ENCODE measurements at regions not wholly inside any gene's neighbourhood (a gene's known extent, or its start where the extent isn't known, plus 50 kb on each side); places are given as distances from the start of the nearest gene placed in this dataset.

DNA sequence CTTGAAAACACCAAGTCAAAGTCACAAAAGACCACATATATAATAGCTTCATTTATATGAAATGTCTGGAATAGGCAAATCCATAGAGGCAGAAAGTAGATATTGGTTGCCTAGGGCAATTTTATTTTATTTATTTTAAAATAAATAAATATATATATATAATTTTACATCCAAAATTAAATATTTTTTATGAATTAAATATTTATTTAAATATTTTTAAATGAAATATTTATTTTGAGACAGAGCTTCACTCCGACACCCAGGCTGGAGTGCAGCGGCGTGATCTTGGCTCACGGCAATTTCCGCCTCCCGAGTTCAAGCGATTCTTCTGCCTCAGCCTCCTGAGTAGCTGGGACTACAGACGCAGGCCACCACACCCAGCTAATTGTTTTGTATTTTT, 58.9 kb upstream of the ATG10 start:
- no peaks in the 10 kb centered on the region for H3F3A ChIP-seq (replicated peaks; ENCODE audit: low read depth)
- no peak for DNase-seq (ENCODE audit: low spot score)
- no peaks in the 10 kb centered on the region for H3K9me3 Mint-ChIP-seq
- TF ChIP-seq POLR2AphosphoS5 (IDR thresholded peaks at IDR 0.05; ENCODE audit: low read depth) (no peak), ZNF331 (CRISPR knock-in tag; IDR thresholded peaks at IDR 0.05; ENCODE audit: low read depth) (no peak), ZNF114 (CRISPR knock-in tag; IDR thresholded peaks at IDR 0.05) (no peak), NANOG (IDR thresholded peaks at IDR 0.05; ENCODE audit: borderline replicate concordance) (no peak), STAT1 (IDR thresholded peaks at IDR 0.05; ENCODE audit: unreplicated experiment) (no peak), EZH2phosphoT487 (IDR thresholded peaks at IDR 0.05; ENCODE audit: unreplicated experiment) (no peak), CREB1 (CRISPR knock-in tag; IDR thresholded peaks at IDR 0.05; ENCODE audit: low read depth) (no peak), EZH2 (IDR thresholded peaks at IDR 0.05; ENCODE audit: low read depth, unreplicated experiment) (no peak), JUNB (IDR thresholded peaks at IDR 0.05; ENCODE audit: unreplicated experiment) (no peak)
- TF ChIP-seq, protein P1, sequence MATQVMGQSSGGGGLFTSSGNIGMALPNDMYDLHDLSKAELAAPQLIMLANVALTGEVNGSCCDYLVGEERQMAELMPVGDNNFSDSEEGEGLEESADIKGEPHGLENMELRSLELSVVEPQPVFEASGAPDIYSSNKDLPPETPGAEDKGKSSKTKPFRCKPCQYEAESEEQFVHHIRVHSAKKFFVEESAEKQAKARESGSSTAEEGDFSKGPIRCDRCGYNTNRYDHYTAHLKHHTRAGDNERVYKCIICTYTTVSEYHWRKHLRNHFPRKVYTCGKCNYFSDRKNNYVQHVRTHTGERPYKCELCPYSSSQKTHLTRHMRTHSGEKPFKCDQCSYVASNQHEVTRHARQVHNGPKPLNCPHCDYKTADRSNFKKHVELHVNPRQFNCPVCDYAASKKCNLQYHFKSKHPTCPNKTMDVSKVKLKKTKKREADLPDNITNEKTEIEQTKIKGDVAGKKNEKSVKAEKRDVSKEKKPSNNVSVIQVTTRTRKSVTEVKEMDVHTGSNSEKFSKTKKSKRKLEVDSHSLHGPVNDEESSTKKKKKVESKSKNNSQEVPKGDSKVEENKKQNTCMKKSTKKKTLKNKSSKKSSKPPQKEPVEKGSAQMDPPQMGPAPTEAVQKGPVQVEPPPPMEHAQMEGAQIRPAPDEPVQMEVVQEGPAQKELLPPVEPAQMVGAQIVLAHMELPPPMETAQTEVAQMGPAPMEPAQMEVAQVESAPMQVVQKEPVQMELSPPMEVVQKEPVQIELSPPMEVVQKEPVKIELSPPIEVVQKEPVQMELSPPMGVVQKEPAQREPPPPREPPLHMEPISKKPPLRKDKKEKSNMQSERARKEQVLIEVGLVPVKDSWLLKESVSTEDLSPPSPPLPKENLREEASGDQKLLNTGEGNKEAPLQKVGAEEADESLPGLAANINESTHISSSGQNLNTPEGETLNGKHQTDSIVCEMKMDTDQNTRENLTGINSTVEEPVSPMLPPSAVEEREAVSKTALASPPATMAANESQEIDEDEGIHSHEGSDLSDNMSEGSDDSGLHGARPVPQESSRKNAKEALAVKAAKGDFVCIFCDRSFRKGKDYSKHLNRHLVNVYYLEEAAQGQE (IDR thresholded peaks at IDR 0.05; ENCODE audit: unreplicated experiment): no peak
- TF ChIP-seq, protein P2, sequence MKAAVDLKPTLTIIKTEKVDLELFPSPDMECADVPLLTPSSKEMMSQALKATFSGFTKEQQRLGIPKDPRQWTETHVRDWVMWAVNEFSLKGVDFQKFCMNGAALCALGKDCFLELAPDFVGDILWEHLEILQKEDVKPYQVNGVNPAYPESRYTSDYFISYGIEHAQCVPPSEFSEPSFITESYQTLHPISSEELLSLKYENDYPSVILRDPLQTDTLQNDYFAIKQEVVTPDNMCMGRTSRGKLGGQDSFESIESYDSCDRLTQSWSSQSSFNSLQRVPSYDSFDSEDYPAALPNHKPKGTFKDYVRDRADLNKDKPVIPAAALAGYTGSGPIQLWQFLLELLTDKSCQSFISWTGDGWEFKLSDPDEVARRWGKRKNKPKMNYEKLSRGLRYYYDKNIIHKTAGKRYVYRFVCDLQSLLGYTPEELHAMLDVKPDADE (IDR thresholded peaks at IDR 0.05): no peak
- TF ChIP-seq, protein P3, sequence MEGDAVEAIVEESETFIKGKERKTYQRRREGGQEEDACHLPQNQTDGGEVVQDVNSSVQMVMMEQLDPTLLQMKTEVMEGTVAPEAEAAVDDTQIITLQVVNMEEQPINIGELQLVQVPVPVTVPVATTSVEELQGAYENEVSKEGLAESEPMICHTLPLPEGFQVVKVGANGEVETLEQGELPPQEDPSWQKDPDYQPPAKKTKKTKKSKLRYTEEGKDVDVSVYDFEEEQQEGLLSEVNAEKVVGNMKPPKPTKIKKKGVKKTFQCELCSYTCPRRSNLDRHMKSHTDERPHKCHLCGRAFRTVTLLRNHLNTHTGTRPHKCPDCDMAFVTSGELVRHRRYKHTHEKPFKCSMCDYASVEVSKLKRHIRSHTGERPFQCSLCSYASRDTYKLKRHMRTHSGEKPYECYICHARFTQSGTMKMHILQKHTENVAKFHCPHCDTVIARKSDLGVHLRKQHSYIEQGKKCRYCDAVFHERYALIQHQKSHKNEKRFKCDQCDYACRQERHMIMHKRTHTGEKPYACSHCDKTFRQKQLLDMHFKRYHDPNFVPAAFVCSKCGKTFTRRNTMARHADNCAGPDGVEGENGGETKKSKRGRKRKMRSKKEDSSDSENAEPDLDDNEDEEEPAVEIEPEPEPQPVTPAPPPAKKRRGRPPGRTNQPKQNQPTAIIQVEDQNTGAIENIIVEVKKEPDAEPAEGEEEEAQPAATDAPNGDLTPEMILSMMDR (conservative IDR thresholded peaks at IDR 0.05; ENCODE audit: low read depth in 2 of 2): no peak
- TF ChIP-seq, protein P4, sequence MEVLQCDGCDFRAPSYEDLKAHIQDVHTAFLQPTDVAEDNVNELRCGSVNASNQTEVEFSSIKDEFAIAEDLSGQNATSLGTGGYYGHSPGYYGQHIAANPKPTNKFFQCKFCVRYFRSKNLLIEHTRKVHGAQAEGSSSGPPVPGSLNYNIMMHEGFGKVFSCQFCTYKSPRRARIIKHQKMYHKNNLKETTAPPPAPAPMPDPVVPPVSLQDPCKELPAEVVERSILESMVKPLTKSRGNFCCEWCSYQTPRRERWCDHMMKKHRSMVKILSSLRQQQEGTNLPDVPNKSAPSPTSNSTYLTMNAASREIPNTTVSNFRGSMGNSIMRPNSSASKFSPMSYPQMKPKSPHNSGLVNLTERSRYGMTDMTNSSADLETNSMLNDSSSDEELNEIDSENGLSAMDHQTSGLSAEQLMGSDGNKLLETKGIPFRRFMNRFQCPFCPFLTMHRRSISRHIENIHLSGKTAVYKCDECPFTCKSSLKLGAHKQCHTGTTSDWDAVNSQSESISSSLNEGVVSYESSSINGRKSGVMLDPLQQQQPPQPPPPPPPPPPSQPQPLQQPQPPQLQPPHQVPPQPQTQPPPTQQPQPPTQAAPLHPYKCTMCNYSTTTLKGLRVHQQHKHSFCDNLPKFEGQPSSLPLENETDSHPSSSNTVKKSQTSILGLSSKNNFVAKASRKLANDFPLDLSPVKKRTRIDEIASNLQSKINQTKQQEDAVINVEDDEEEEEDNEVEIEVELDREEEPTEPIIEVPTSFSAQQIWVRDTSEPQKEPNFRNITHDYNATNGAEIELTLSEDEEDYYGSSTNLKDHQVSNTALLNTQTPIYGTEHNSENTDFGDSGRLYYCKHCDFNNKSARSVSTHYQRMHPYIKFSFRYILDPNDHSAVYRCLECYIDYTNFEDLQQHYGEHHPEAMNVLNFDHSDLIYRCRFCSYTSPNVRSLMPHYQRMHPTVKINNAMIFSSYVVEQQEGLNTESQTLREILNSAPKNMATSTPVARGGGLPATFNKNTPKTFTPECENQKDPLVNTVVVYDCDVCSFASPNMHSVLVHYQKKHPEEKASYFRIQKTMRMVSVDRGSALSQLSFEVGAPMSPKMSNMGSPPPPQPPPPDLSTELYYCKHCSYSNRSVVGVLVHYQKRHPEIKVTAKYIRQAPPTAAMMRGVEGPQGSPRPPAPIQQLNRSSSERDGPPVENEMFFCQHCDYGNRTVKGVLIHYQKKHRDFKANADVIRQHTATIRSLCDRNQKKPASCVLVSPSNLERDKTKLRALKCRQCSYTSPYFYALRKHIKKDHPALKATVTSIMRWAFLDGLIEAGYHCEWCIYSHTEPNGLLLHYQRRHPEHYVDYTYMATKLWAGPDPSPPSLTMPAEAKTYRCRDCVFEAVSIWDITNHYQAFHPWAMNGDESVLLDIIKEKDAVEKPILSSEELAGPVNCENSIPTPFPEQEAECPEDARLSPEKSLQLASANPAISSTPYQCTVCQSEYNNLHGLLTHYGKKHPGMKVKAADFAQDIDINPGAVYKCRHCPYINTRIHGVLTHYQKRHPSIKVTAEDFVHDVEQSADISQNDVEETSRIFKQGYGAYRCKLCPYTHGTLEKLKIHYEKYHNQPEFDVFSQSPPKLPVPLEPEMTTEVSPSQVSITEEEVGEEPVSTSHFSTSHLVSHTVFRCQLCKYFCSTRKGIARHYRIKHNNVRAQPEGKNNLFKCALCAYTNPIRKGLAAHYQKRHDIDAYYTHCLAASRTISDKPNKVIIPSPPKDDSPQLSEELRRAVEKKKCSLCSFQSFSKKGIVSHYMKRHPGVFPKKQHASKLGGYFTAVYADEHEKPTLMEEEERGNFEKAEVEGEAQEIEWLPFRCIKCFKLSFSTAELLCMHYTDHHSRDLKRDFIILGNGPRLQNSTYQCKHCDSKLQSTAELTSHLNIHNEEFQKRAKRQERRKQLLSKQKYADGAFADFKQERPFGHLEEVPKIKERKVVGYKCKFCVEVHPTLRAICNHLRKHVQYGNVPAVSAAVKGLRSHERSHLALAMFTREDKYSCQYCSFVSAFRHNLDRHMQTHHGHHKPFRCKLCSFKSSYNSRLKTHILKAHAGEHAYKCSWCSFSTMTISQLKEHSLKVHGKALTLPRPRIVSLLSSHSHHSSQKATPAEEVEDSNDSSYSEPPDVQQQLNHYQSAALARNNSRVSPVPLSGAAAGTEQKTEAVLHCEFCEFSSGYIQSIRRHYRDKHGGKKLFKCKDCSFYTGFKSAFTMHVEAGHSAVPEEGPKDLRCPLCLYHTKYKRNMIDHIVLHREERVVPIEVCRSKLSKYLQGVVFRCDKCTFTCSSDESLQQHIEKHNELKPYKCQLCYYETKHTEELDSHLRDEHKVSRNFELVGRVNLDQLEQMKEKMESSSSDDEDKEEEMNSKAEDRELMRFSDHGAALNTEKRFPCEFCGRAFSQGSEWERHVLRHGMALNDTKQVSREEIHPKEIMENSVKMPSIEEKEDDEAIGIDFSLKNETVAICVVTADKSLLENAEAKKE (CRISPR knock-in tag; IDR thresholded peaks at IDR 0.05): no peak
- H3K9me2 ChIP-seq (ENCODE audit: insufficient read depth): peaks cover 9% of the 10 kb centered on the region; the same call in 1 of the 2 replicates
- H3K79me2 ChIP-seq (replicated peaks; ENCODE audit: insufficient read depth): no peaks in the 10 kb centered on the region
- ATAC-seq: no peak
- no peak overlapping the region for H3K4me3 Mint-ChIP-seq
- H3K27me3 Mint-ChIP-seq (ENCODE audit: insufficient read depth, low read depth, poor library complexity): peaks cover 2% of the 10 kb centered on the region
- no peaks in the 10 kb centered on the region; the same call in 2 of the 3 replicates for H3K36me3 Mint-ChIP-seq (ENCODE audit: low read depth)
- no peak overlapping the region for H3K4me2 ChIP-seq
- H3K27ac Mint-ChIP-seq: no peak overlapping the region
- H3K36me3 ChIP-seq (ENCODE audit: insufficient read depth): no peaks in the 10 kb centered on the region
- no peak overlapping the region for H2AFZ ChIP-seq
- H3K4me1 ChIP-seq (ENCODE audit: insufficient read depth): peaks cover 7% of the 10 kb centered on the region; the same call in 1 of the 2 replicates
- H4K20me1 ChIP-seq (replicated peaks; ENCODE audit: insufficient read depth): no peaks in the 10 kb centered on the region
- peaks cover 7% of the 10 kb centered on the region for H3K4me1 Mint-ChIP-seq
- H3K27me3 ChIP-seq (ENCODE audit: insufficient read depth): no peaks in the 10 kb centered on the region
- H3K4me3 ChIP-seq: no peak overlapping the region
- no peak overlapping the region for H3K27ac ChIP-seq (ENCODE audit: low read depth)

Data from GM23338 (cell line).